NCI-H2081 treated with DMSO at 0.1 percent for 48 hours (cell line): ENCODE measurements at regions not wholly inside any gene's neighbourhood (a gene's known extent, or its start where the extent isn't known, plus 50 kb on each side); places are given as distances from the start of the nearest gene placed in this dataset.
"Not testable (repeated sequence)": the region's sequence is repeated elsewhere in the genome, so short reads cannot be mapped to it uniquely, and the experiment has no call there.

ENCODE experiments used
- DNase-seq: peaks from one replicate; lab custom pipeline; 2025; lab: John Stamatoyannopoulos, UW

DNA sequence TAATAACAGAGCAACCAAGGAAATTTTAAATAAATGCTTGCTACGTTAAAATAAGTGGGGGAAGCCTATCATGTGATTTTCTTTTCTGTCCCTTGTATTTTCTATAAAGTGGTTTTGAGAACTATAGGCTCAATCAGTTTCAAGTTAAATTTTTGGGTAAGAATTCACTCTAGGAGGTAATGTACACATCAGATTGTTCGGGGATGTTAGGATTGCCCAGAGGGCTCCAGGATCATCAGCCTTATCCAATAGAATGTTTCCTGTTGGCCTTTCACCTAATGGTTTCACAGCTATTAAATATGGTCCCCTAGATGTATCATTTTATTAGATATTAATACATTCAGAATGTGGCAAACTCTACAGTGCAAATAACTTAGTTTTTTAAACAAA, 438.4 kb upstream of the NPVF start:
- DNase-seq, result no peak

DNA sequence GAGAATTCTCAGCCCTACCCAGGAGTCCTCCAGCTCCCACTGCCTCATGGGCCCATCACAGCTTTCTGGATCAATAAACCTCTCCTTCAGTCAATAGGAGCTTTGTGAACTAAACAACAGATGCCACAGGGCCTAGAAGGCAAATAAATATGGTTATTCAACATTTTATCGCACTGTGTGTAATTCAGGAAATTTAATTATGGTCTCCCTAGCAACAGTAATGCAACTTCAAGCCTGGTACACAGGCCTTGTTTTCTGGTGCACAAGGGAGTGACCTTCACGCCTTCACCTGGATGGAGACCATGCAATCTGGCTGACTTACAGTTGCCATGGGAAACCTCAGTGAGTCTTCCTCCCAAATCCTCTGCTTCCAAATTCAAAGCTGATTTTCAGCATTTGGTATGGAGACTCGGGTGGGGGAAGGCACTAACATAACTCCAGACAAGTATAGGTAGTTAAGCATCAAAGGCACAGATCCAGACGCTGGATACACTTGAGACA, 441.0 kb upstream of the NPVF start:
- DNase-seq, result no peak

GRCh38 chr7:25669961-25670841, 441.9 kb upstream of the NPVF start:
- DNase-seq, result no peak

- no peak for DNase-seq
Observed at GRCh38 chr7:25671111-25671510, 442.8 kb upstream of the NPVF start.

- DNase-seq, result no peak
Observed at GRCh38 chr7:25672496-25672895, 444.2 kb upstream of the NPVF start.

DNA sequence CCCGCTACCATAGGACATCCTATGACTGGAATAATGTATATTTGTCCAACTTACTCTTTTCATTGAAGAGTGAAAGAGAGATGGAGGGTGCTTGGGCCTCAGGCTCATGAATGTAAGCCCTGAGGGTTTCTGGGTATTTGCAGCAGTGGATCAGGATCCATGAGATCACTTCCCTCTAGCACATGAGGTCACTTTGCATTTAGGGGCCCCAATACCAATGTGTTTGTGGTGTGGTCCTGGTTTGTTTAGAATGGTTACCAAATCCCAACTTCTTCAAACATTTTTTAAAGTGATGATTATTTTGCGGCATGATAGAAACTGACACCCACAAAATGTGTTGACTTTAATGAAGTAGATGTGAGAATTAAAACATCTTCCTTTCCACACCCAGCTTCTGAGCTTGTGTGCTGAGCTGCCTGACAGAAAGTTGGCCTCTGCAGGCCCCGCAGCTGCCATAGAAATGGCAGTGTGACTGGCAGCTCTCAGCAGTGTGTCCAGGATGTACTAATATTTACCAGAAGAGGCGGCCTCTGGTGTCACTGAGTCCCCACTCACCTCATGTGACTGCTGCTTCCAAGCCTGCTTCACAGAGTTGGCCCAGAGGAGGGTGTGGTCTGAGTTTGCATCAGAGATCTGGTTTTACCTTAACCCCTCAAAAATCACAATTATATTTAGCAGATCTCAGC, 447.6 kb upstream of the NPVF start:
- DNase-seq, result no peak

DNA sequence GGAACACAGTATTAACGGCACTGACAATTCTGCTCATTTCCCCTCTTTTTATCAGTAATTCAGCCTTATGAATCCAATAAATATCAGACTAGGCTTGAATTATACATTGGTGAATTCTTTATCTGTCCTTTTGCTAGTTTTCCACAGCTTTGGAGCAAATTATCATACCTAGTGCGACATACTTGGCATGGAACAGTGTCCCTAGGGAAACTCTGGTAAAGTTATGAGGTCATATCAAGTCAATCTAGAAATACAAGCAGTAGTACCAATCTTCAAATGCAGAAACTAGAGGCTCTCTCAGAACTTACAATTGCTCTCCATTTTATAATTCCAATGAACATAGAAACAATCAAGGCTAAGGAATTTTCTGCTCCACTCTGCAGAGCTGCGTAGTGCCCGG, 449.3 kb upstream of the NPVF start:
- no peak for DNase-seq

DNA sequence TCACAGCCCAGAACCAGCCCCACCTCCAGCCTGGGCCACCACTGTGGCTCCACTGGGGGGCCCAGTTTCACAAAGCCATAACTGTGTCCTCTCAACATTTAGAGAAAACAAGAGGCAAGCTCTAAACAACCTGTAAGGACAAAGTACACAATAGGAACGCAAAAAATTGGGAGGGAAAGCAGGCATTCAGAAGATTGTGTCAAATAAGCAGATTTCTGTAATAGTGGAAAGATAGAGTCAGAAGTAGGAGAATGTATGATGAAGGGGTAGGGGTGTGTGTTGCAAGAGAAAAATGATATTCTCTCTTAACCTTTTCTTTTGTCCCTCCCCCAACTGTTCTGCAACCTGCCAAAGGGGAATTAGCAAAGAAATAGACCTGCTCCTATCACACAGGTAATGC, 449.9 kb upstream of the NPVF start:
- no peak for DNase-seq

- DNase-seq, result no peak
Observed at GRCh38 chr7:25680636-25681035, 452.4 kb upstream of the NPVF start.

DNA sequence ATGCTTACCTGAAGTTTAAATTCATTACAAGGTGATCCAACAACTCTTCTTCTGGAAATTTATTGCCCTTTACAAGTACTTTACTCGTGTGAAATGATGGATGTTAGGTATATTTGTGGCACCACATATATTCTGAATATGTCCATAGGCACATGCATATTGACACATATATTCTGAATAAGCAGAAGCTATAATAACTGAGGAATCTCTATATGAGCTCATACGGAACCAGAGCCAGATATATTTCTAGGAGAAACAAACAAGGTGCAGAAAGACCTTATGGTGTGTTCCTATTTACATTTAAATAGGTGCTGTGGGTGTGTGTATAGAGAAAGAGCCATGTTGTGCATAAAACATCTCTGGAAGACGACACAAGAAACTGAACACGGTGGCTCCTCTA, 456.1 kb upstream of the NPVF start:
- DNase-seq, result no peak

- no peak for DNase-seq
Observed at GRCh38 chr7:25686493-25686892, 458.2 kb upstream of the NPVF start.

- DNase-seq, result no peak
Observed at GRCh38 chr7:25694211-25694610, 457.8 kb upstream of the NFE2L3 start.

GRCh38 chr7:25694699-25695098, 457.3 kb upstream of the NFE2L3 start:
- no peak for DNase-seq

- DNase-seq, result no peak
Observed at GRCh38 chr7:25696571-25696970, 455.4 kb upstream of the NFE2L3 start.

DNA sequence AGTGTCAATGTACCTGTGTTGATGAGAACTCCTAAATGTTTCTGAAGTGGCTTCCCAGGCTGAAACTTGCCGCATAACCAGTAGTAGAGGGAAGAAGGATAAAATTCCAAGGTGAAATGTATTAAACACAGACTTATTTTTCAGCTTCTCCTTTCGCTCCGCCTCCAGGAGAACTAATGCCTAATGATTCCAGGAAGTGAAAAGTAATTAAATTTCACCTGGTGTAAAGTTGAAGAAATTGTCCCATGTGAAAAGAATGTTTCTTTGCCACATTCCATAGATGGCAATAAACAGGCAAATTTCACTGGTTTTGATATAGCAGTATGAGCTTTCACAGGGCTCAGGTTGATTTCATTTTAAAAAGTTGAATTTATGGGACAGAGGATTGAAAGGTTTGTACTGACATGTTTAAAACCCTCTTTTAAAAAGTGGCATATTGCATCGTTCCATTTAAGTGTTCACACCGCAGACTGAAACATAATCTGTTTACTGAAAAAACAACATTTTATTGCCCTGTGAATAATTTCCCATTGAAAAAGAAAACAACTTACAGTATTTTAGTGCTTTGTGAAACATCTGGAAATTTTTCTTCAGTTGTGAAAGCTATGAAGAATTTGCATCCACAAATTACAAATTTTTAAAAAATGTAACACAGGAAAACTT, 453.4 kb upstream of the NFE2L3 start:
- DNase-seq, result no peak

GRCh38 chr7:25700141-25700540, 451.9 kb upstream of the NFE2L3 start:
- not testable (repeated sequence) for DNase-seq

DNA sequence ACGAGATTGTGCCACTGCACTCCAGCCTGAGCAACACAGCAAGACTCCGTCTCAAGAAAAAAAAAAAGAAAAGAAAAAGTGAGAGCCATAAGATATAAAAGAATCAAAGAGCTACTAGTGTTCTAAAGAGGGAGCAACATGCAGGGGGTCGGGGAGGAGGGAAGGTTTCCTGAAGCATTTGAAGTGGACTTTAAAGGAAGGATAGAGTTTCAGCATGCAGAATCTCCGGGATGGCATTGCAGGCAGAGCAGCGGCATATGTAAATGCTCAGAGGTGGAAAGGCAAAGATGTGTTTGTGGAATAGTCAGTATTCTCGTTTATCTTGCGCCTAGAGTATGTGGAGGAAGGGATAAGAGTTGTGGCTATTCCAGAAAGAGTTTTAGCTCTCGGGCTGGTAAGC, 447.6 kb upstream of the NFE2L3 start:
- no peak for DNase-seq

DNA sequence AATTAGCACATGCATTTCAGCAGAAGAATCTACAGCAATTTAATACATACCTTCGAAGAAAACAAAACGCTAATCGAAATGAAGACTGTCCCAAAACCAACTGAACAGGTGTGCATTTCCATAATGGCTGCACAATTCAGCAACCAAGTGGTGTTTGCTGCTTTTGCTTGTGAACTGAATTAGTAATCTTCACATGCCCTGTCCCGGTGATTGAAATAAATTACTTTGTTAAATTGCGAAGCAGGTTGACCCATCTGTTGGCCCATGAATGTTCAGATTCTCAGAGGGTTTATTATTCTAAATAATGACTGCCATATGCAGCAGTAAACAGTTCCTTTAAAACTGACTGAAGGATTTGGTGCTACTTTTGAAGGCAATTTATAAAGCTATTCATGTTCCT, 445.2 kb upstream of the NFE2L3 start:
- no peak for DNase-seq

DNA sequence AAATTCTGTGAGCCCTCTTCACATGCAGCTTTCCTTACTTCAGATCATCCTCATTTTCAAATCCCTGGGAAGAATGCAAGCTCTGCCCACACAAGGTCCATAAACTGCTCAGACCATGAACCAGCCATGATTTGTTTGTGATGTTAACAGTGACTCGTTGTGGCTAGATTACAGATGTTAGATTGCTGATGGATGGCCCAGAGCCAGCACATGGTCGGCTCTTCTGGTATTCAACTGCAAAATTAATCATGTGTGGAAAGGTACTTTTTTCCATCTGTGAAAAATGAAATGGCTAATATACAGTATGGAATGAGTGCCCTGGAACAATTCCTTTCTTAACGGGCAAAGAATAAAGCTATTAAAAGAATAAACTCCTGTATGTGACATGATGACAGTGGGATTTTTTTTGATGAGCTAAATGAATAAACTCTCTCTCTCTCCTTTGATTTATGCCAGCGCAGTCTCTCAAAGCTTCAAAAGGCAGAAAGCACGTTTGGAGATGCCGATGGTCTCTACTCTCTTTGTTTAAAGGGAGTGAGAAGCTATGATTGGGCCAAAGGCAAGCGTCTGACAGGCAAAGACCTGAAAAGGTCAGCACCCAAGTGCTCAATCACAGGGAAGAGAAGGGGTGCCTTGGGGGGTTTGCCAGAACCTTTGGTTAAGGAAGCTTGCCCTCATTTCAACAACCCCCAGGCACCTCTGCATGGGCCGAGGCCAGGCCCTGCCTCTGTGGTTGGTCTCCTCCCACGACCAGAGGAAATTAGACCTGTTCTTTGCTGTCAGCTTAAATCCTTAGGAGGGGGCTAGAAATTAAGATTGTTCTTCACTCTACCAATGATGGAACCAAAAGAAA, 444.0 kb upstream of the NFE2L3 start:
- DNase-seq, result no peak

- no peak for DNase-seq
Observed at GRCh38 chr7:25710959-25711358, 441.0 kb upstream of the NFE2L3 start.

GRCh38 chr7:25711940-25712339, 440.1 kb upstream of the NFE2L3 start:
- no peak for DNase-seq

- no peak for DNase-seq
Observed at GRCh38 chr7:25712500-25712899, 439.5 kb upstream of the NFE2L3 start.
